Sigmoid colon (tissue), 6 donors: ENCODE measurements at regions not wholly inside any gene's neighbourhood (a gene's known extent, or its start where the extent isn't known, plus 50 kb on each side); places are given as distances from the start of the nearest gene placed in this dataset.
"Not testable (repeated sequence)": the region's sequence is repeated elsewhere in the genome, so short reads cannot be mapped to it uniquely, and the experiment has no call there.

Source experiments
- DNase-seq: peaks from one replicate; pipeline ENCODE4 v3.0.0-alpha.2; 2019
- H3K27ac ChIP-seq, 4 donors: fragments of 200-600 bp; sonication (generic); one replicate each; pipeline ENCODE4 v1.5.1; 2016 to 2019; ENCODE audit warnings: mild to moderate bottlenecking in 1 of 4
- H3K27me3 ChIP-seq, 3 donors: fragments of 200-600 bp; sonication (generic); one replicate each; pipeline ENCODE4 v1.5.1; 2019; ENCODE audit warnings: mild to moderate bottlenecking in 1 of 3
- H3K36me3 ChIP-seq, 4 donors: fragments of 200-600 bp; sonication (generic); one replicate each; pipeline ENCODE4 v1.5.1; 2016 to 2019
- H3K4me1 ChIP-seq, 4 donors: fragments of 200-600 bp; sonication (generic); one replicate each; pipeline ENCODE4 v1.5.1; 2017 to 2019
- H3K4me3 ChIP-seq, 4 donors: fragments of 200-600 bp; sonication (generic); one replicate each; pipeline ENCODE4 v1.5.1; 2017 to 2019; ENCODE audit warnings: mild to moderate bottlenecking in 2 of 4, moderate library complexity in 1 of 4
- H3K9me3 ChIP-seq, 4 donors: fragments of 200-600 bp in 3 of 4; sonication (generic) in 3 of 4; one replicate each; pipeline versions ENCODE4 v1.5.1 to v1.6.1; 2013 to 2019
- CTCF ChIP-seq, 4 experiments: fragments of 450-650 bp in 3 of 4; fragments of 200-600 bp in 1 of 4; IDR thresholded peaks; one replicate each; pipeline ENCODE4 v1.5.1; 2016 to 2019; ENCODE audit warnings: antibody characterized with exemption in 4 of 4, mild to moderate bottlenecking in 3 of 4, moderate library complexity in 2 of 4
- EP300 ChIP-seq, 4 donors: sonication (generic); formaldehyde crosslinking; IDR thresholded peaks; one replicate each; pipeline ENCODE4 v1.6.1; 2017; ENCODE audit warnings: antibody characterized with exemption in 4 of 4
- POLR2A ChIP-seq, 2 donors: fragments of 450-650 bp; IDR thresholded peaks; one replicate each; pipeline ENCODE4 v1.6.1; 2016; ENCODE audit warnings: antibody characterized with exemption in 2 of 2, mild to moderate bottlenecking in 2 of 2, moderate library complexity in 2 of 2
- POLR2AphosphoS5 ChIP-seq, 4 donors: sonication (generic); formaldehyde crosslinking; IDR thresholded peaks; one replicate each; pipeline ENCODE4 v1.6.1; 2017; ENCODE audit warnings: antibody characterized with exemption in 4 of 4
- WGBS, 2 donors: extraction: QIAGEN DNeasy Blood & Tissue Kit; methylation state at CpG; one replicate each; pipeline ENCODE4 v1.1.7; 2013; 5-methylcytosine and 5-hydroxymethylcytosine counted together
- intact Hi-C: fragments of 100-400 bp; cut with DNase I; formaldehyde crosslinking; loops from one replicate; pipeline ENCODE4 v1.15.1; 2023
- donor health status: healthy with polysubstance abuse.
- donor health status: healthy.

GRCh38 chr15:85289677-85290365, 90.6 kb upstream of the AKAP13 start:
- Histone ChIP-seq H3K4me1 (no peaks in the 10 kb centered on the region), H3K9me3 (no peaks in the 10 kb centered on the region), H3K27me3 (peaks cover 0 to 7% (median 0%) of the 10 kb centered on the region in 3 donors), H3K27ac (no peak overlapping the region), H3K36me3 (no peaks in the 10 kb centered on the region), H3K4me3 (no peak overlapping the region)
- DNase-seq = no peak
- intact Hi-C loops = no loop called here
- 9 to 26% methylated on average over 6 of the region's 6 CpGs for whole genome bisulfite sequencing, 2 donors
- TF ChIP-seq CTCF (IDR thresholded peaks at IDR 0.05) (peak in 3 of 4 experiments; percentile 30 to 44 (median 40)), POLR2AphosphoS5 (IDR thresholded peaks at IDR 0.05) (no peak), EP300 (IDR thresholded peaks at IDR 0.05) (no peak), POLR2A (IDR thresholded peaks at IDR 0.05) (no peak)

GRCh38 chr15:85292583-85292982, 87.8 kb upstream of the AKAP13 start:
- H3K36me3 ChIP-seq, intact Hi-C loops, H3K27me3 ChIP-seq, H3K4me3 ChIP-seq, DNase-seq, H3K27ac ChIP-seq, H3K9me3 ChIP-seq: not testable (repeated sequence)
- 78 to 87% methylated on average over 5 of the region's 5 CpGs for WGBS, 2 donors
- H3K4me1 ChIP-seq = peaks cover 0 to 11% (median 6%) of the 10 kb centered on the region in 4 donors

GRCh38 chr15:85296615-85297402, 83.6 kb upstream of the AKAP13 start:
- no peaks in the 10 kb centered on the region for H3K36me3 ChIP-seq
- DNase-seq = peak; percentile 81
- no peak for TF ChIP-seq POLR2A (IDR thresholded peaks at IDR 0.05)
- peak; percentile 50 to 71 (median 70) for TF ChIP-seq CTCF (IDR thresholded peaks at IDR 0.05)
- peak in 1 of 4 donors; percentile 1 for TF ChIP-seq POLR2AphosphoS5 (IDR thresholded peaks at IDR 0.05)
- no peaks in the 10 kb centered on the region for H3K9me3 ChIP-seq
- intact Hi-C loops = loop anchor here (2.0 kb wide), 1 partner anchor 120 kb away; no protein-coding TSS in a partner anchor
- H3K4me3 ChIP-seq = peak overlapping the region in 2 of 4 donors; percentile 24 to 32
- peaks cover 0 to 11% (median 6%) of the 10 kb centered on the region in 4 donors for H3K4me1 ChIP-seq
- H3K27ac ChIP-seq = peak overlapping the region in 2 of 4 donors; percentile 11 to 45
- 15 to 28% methylated on average over 14 of the region's 14 CpGs for WGBS, 2 donors
- H3K27me3 ChIP-seq = peaks cover 0 to 4% (median 0%) of the 10 kb centered on the region in 3 donors

- WGBS, 2 donors = 92 to 96% methylated on average over 7 of the region's 7 CpGs
Observed at GRCh38 chr15:85297537-85297936, 82.9 kb upstream of the AKAP13 start.

More at GRCh38 chr15:85297537-85297936, 82.9 kb upstream of the AKAP13 start:
- intact Hi-C loops = loop anchor here (2.0 kb wide), 1 partner anchor 119 kb away; no protein-coding TSS in a partner anchor
- Histone ChIP-seq H3K4me1 (peaks cover 0 to 11% (median 6%) of the 10 kb centered on the region in 4 donors), H3K27me3 (no peaks in the 10 kb centered on the region), H3K9me3 (no peaks in the 10 kb centered on the region), H3K4me3 (no peak overlapping the region), H3K36me3 (no peaks in the 10 kb centered on the region), H3K27ac (peak overlapping the region in 1 of 4 donors; percentile 45)
- no peak for DNase-seq
- no peak for TF ChIP-seq CTCF (IDR thresholded peaks at IDR 0.05)
- TF ChIP-seq EP300 (IDR thresholded peaks at IDR 0.05) = no peak
- no peak for TF ChIP-seq POLR2AphosphoS5 (IDR thresholded peaks at IDR 0.05)
- no peak for TF ChIP-seq POLR2A (IDR thresholded peaks at IDR 0.05)
